MM.1S (cell line): ENCODE measurements at regions not wholly inside any gene's neighbourhood (a gene's known extent, or its start where the extent isn't known, plus 50 kb on each side); places are given as distances from the start of the nearest gene placed in this dataset.

Experiments
- EZH2 ChIP-seq: fragments of 300-600 bp; sonication (generic); optimal IDR thresholded peaks from 2 replicates; pipeline ENCODE3; 2017; ENCODE audit warnings: low read depth, mild to moderate bottlenecking, antibody characterized with exemption, low read length, mixed read lengths
- TF ChIP-seq, protein P1 (sequence below): fragments of 300-600 bp; sonication (generic); IDR thresholded peaks from 2 replicates; pipeline ENCODE4 v1.5.1; 2016; ENCODE audit warnings: antibody characterized with exemption, low read length, mixed read lengths

DNA sequence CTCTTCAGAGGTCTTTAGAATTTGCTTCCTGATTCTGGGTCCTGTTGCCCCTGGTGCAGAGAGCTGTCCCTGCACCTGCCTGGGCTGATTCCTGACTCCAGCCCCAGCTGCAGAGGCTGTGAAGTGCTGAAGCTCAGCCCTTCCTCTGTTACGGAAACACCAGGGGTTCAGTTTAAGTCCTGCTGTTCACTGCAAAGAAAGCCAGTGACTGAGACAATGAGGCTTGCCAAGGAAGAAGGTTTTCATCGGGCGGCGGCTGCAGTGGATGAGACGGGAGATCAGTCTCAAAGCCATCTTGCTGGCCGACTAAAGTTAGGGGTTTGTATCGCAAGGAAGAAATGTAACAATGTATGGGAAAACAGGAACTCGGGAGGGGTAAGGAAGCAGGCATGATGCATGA, 142.4 kb upstream of the ZNF236 start:
- TF ChIP-seq, protein P1, sequence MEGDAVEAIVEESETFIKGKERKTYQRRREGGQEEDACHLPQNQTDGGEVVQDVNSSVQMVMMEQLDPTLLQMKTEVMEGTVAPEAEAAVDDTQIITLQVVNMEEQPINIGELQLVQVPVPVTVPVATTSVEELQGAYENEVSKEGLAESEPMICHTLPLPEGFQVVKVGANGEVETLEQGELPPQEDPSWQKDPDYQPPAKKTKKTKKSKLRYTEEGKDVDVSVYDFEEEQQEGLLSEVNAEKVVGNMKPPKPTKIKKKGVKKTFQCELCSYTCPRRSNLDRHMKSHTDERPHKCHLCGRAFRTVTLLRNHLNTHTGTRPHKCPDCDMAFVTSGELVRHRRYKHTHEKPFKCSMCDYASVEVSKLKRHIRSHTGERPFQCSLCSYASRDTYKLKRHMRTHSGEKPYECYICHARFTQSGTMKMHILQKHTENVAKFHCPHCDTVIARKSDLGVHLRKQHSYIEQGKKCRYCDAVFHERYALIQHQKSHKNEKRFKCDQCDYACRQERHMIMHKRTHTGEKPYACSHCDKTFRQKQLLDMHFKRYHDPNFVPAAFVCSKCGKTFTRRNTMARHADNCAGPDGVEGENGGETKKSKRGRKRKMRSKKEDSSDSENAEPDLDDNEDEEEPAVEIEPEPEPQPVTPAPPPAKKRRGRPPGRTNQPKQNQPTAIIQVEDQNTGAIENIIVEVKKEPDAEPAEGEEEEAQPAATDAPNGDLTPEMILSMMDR = no peak
- TF ChIP-seq EZH2 = no peak
